ENCODE measurements at regions not wholly inside any gene's neighbourhood (a gene's known extent, or its start where the extent isn't known, plus 50 kb on each side); places are given as distances from the start of the nearest gene placed in this dataset.
"Not testable (repeated sequence)": the region's sequence is repeated elsewhere in the genome, so short reads cannot be mapped to it uniquely, and the experiment has no call there.

- Mint-ChIP-seq H3K27me3 (no peaks in the 10 kb centered on the region), H3K9me3 (peaks cover 15% of the 10 kb centered on the region), H3K4me3 (no peak overlapping the region), H3K27ac (no peak overlapping the region), H3K4me1 (ENCODE audit: low read depth) (no peaks in the 10 kb centered on the region), H3K36me3 (no peaks in the 10 kb centered on the region)
- no peak for DNase-seq
- ChIA-PET CTCF (no interaction called here), POLR2A (no interaction called here)
- intact Hi-C loops (cut with micrococcal nuclease): no loop called here
Measured at GRCh38 chr11:42344204-42344792, 884.8 kb upstream of the LRRC4C start.

- CTCF ChIA-PET: no interaction called here
- intact Hi-C loops (cut with micrococcal nuclease): no loop called here
Measured at GRCh38 chr11:42345933-42346332, 886.5 kb upstream of the LRRC4C start.

DNA sequence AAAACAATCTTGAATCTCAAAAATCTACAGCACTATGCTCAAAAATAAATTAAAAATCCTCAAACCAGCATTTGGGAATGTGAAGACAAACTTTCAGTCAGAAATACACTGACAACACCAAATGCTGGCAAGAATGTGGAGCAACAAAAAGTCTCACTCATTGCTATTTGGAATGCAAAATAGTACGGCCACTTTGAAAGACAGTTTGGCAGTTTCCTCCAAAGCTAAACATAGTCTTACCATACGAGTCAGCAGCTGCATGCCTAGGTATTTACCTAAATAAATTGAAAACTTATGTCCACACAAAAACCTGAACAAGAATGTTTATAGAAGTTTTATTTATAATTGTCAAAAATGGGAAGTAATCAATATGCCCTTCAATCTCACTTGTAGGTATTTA lies 904.2 kb upstream of the LRRC4C start:
- POLR2A ChIA-PET: no interaction called here
- Mint-ChIP-seq H3K4me1 (ENCODE audit: low read depth) (no peaks in the 10 kb centered on the region), H3K27ac (no peak overlapping the region), H3K27me3 (no peaks in the 10 kb centered on the region), H3K36me3 (no peaks in the 10 kb centered on the region), H3K9me3 (peaks cover 35% of the 10 kb centered on the region), H3K4me3 (no peak overlapping the region)
- CTCF ChIA-PET: no interaction called here
- DNase-seq: no peak
- intact Hi-C loops (cut with micrococcal nuclease): no loop called here

More at GRCh38 chr11:42345933-42346332, 886.5 kb upstream of the LRRC4C start:
- no peak for DNase-seq
- H3K27me3 Mint-ChIP-seq: no peaks in the 10 kb centered on the region
- POLR2A ChIA-PET: no interaction called here
- peaks cover 20% of the 10 kb centered on the region for H3K9me3 Mint-ChIP-seq
- no peak overlapping the region for H3K4me3 Mint-ChIP-seq
- H3K27ac Mint-ChIP-seq: no peak overlapping the region
- no peaks in the 10 kb centered on the region for H3K36me3 Mint-ChIP-seq
- no peaks in the 10 kb centered on the region for H3K4me1 Mint-ChIP-seq (ENCODE audit: low read depth)

DNA sequence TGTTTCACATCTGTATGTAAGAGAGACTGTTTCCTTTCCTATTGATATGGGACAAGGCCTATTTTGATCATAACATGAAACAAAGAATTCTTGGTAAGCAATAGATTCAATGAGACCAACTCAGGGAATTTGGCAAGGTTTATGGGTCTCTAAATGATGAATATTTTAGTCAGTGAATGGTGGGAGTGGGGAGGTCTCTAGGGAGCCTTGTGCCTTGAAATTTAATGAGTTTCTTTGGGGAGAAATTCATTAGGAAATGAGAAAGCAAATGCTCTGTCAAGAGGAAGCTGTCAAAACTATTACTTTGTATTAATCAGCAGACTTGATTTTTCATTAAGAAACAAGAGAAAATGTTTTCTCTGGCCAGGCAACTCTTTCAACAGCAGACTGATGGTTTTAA lies 921.7 kb upstream of the API5 start:
- ChIA-PET POLR2A (no interaction called here), CTCF (no interaction called here)
- Mint-ChIP-seq H3K27ac (no peak overlapping the region), H3K36me3 (no peaks in the 10 kb centered on the region), H3K9me3 (peaks cover 26% of the 10 kb centered on the region), H3K4me3 (no peak overlapping the region), H3K27me3 (no peaks in the 10 kb centered on the region), H3K4me1 (ENCODE audit: low read depth) (no peaks in the 10 kb centered on the region)
- intact Hi-C loops (cut with micrococcal nuclease): no loop called here
- no peak for DNase-seq

GRCh38 chr11:42397483-42397882 lies 914.3 kb upstream of the API5 start:
- no peaks in the 10 kb centered on the region for H3K27me3 Mint-ChIP-seq
- ChIA-PET CTCF (no interaction called here), POLR2A (no interaction called here)
- no peak for DNase-seq
- no peak overlapping the region for H3K4me3 Mint-ChIP-seq
- intact Hi-C loops (cut with micrococcal nuclease): no loop called here
- H3K9me3 Mint-ChIP-seq: peaks cover 25% of the 10 kb centered on the region
- no peak overlapping the region for H3K27ac Mint-ChIP-seq
- H3K36me3 Mint-ChIP-seq: no peaks in the 10 kb centered on the region
- H3K4me1 Mint-ChIP-seq (ENCODE audit: low read depth): no peaks in the 10 kb centered on the region

- no peak for DNase-seq
- Mint-ChIP-seq H3K9me3 (peaks cover 18% of the 10 kb centered on the region), H3K27me3 (no peaks in the 10 kb centered on the region), H3K4me1 (ENCODE audit: low read depth) (no peaks in the 10 kb centered on the region), H3K27ac (no peak overlapping the region), H3K36me3 (no peaks in the 10 kb centered on the region), H3K4me3 (no peak overlapping the region)
- POLR2A ChIA-PET: no interaction called here
- CTCF ChIA-PET: no interaction called here
- intact Hi-C loops (cut with micrococcal nuclease): no loop called here
Measured at GRCh38 chr11:42407341-42407740, 904.5 kb upstream of the API5 start.

DNA sequence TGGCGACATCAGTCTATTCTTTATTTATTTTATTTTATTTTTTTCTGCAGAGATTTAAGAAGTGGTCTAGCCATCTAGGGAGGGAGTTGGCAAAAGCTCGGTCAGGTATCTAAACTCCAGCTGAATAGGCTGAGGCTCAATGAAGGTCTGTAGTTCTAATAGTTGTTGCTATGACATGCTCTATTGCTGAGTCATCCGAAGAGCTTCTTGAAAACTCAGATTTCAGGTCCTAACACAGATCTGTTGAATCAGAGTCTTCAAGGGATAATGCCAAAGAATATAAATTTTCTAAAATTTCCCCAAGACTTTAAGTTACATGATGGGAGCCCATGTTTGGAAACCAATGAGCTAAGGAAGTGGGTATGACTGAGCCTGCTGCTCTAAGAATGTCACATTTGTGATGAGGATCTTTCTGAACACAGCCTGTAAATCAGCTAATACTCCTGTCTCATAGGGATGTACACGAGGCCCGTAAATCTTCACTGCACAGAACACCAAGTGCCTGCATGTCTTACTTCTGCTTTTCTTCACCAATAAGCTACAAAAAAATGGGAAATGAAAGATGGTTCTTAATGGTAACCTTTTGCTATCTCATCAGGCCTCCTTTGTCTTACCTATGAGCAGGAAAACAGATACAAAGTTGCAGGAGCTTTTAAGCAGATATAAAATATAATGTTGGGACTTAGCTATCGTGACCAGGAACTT lies 901.4 kb upstream of the API5 start:
- Mint-ChIP-seq H3K27ac (no peak overlapping the region), H3K4me3 (no peak overlapping the region), H3K36me3 (no peaks in the 10 kb centered on the region), H3K27me3 (no peaks in the 10 kb centered on the region), H3K4me1 (ENCODE audit: low read depth) (no peaks in the 10 kb centered on the region), H3K9me3 (peaks cover 10% of the 10 kb centered on the region)
- intact Hi-C loops (cut with micrococcal nuclease): no loop called here
- POLR2A ChIA-PET: no interaction called here
- no peak for DNase-seq
- CTCF ChIA-PET: no interaction called here

DNA sequence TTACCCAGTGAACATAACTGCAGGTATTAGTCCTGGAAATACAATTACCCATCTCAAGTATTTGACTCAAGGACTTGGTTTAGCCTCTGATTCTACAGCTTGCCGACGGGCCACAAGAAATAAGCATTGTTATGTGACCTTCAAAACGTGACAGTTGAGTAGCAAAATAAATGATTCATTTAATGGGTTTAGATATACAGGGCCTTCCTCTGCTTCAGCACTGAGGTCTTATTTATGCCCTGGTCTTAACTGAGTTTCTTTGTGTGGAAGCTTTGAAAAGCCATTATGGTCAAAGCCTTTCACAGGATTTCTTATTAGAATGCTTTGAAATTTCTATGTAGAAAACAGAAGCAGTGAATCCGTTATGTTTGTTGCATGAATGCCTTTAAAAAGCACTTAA lies 899.2 kb upstream of the API5 start:
- Mint-ChIP-seq H3K4me3 (no peak overlapping the region), H3K36me3 (no peaks in the 10 kb centered on the region), H3K27me3 (no peaks in the 10 kb centered on the region), H3K27ac (no peak overlapping the region), H3K4me1 (ENCODE audit: low read depth) (no peaks in the 10 kb centered on the region), H3K9me3 (peaks cover 5% of the 10 kb centered on the region)
- ChIA-PET POLR2A (no interaction called here), CTCF (interaction anchor here (0.7 kb wide), 1 partner anchor 866 kb away, joined by 3 read pairs; no protein-coding TSS in a partner anchor)
- intact Hi-C loops (cut with micrococcal nuclease): no loop called here
- no peak for DNase-seq

DNA sequence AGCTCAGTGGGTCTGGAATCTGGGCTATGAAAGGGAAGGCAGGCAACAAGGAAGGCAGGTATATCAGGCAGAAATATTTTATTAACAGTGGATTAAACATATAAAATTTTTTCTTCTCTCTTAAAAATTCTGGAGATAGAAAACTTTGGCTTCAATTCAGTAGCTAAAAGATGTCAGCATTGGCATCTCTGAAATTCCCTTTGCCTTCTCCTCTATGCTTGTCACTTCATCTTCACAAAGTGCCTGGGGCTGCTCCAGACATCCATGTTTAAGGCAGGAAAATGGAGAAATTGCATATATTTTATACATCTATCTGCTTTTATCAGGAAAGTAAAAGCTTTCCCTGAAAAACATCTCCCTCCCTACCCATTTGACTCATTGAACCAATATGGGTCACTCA lies 894.1 kb upstream of the API5 start:
- no peaks in the 10 kb centered on the region for H3K27me3 Mint-ChIP-seq
- H3K36me3 Mint-ChIP-seq: no peaks in the 10 kb centered on the region
- POLR2A ChIA-PET: no interaction called here
- DNase-seq: no peak
- peaks cover 3% of the 10 kb centered on the region for H3K9me3 Mint-ChIP-seq
- CTCF ChIA-PET: no interaction called here
- H3K4me1 Mint-ChIP-seq (ENCODE audit: low read depth): no peaks in the 10 kb centered on the region
- no peak overlapping the region for H3K4me3 Mint-ChIP-seq
- H3K27ac Mint-ChIP-seq: no peak overlapping the region
- intact Hi-C loops (cut with micrococcal nuclease): no loop called here

DNA sequence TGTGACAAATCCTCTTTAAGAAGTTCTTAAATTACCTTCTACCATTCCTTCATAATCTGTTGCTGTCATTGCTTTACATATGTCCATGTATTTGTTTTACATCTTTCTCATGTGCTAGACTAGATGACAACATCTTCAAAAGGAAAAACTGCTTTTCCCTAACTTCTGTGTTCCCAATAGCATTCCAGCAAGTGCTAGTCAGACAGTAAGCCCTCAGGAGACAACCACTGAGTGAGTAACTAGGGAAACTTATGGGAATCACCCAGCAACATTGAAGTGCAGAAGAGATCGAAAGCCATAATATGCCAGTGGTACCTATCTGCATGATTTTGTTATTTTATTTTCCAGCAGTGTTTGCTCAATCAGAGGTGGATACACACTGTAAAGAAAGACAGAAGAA lies 889.7 kb upstream of the API5 start:
- no peak for DNase-seq
- H3K4me3 Mint-ChIP-seq: no peak overlapping the region
- peaks cover 2% of the 10 kb centered on the region for H3K9me3 Mint-ChIP-seq
- H3K27ac Mint-ChIP-seq: no peak overlapping the region
- no peaks in the 10 kb centered on the region for H3K27me3 Mint-ChIP-seq
- ChIA-PET CTCF (no interaction called here), POLR2A (no interaction called here)
- H3K36me3 Mint-ChIP-seq: no peaks in the 10 kb centered on the region
- intact Hi-C loops (cut with micrococcal nuclease): no loop called here
- H3K4me1 Mint-ChIP-seq (ENCODE audit: low read depth): no peaks in the 10 kb centered on the region

DNA sequence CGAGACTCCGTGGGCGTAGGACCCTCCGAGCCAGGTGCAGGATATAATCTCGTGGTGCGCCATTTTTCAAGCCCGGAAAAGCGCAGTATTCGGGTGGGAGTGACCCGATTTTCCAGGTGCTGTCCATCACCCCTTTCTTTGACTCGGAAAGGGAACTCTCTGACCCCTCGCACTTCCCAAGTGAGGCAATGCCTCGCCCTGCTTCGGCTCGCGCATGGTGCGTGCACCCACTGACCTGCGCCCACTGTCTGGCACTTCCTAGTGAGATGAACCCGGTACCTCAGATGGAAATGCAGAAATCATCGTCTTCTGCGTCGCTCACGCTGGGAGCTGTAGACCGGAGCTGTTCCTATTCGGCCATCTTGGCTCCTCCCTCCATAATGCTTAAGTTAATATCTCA lies 876.9 kb upstream of the API5 start:
- POLR2A ChIA-PET; CTCF ChIA-PET; H3K27ac Mint-ChIP-seq; H3K4me3 Mint-ChIP-seq; H3K4me1 Mint-ChIP-seq (ENCODE audit: low read depth); H3K27me3 Mint-ChIP-seq; DNase-seq; intact Hi-C loops (cut with micrococcal nuclease); H3K36me3 Mint-ChIP-seq: not testable (repeated sequence)
- H3K9me3 Mint-ChIP-seq: peaks cover 15% of the 10 kb centered on the region

DNA sequence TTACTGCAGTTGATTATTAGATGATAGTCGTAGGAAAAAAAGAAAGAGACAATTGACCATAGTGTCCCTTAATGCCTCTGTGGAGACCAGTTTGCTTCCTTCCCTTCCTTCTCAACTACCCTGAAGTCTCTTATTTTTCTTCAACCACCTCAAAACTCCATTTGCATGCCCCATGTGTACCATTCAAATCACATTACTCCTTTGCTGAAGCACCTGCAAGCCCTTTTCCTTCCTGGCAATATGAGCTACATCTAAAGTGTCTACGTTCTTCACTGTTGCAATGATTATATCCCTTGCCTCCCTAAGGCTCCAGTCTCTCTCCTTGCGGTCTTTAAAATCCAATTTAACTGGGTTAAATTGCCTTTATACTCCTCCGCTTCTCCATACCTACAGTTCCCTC lies 867.4 kb upstream of the API5 start:
- ChIA-PET POLR2A (no interaction called here), CTCF (no interaction called here)
- Mint-ChIP-seq H3K9me3 (peaks cover 21% of the 10 kb centered on the region), H3K4me3 (no peak overlapping the region), H3K4me1 (ENCODE audit: low read depth) (no peaks in the 10 kb centered on the region), H3K27me3 (no peaks in the 10 kb centered on the region), H3K27ac (no peak overlapping the region), H3K36me3 (no peaks in the 10 kb centered on the region)
- intact Hi-C loops (cut with micrococcal nuclease): no loop called here
- DNase-seq: no peak

DNA sequence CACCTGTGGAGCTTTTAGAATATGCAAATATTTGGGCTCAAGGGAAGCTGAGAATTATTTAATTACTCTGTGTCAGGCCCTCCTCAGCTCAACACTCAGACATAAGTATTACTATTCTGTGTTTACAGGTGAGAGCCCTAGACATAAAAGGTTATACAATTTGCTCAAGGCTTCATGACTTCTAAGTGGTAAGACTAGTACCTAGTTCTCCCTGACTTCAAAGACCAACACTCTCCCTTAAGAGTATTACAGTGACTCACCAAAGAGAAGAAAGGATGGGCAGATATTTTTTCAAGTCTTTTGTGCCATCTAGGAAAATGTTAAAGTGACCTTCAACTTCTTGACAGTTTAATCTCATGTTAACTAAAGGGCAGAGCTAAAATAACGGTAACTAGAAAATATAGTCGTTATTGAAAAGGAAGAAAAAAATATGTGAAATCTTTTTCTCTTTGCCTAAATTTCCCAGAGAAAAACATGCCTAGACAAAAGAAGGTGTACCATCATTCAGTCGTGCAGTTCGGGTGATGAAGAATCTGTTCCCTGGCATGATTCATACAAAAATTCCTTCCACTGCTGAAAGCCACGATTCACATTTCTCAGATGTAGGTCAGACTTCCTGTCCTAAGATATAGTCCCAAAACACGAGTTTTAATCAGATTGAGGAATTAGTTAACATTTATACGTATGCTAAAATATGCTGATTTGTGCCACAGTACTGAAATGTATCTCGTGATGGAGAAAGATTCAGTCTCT lies 849.1 kb upstream of the API5 start:
- no peak for DNase-seq
- Mint-ChIP-seq H3K36me3 (no peaks in the 10 kb centered on the region), H3K4me1 (ENCODE audit: low read depth) (no peaks in the 10 kb centered on the region), H3K27me3 (no peaks in the 10 kb centered on the region), H3K9me3 (peaks cover 12% of the 10 kb centered on the region), H3K4me3 (no peak overlapping the region), H3K27ac (no peak overlapping the region)
- CTCF ChIA-PET: no interaction called here
- POLR2A ChIA-PET: no interaction called here
- intact Hi-C loops (cut with micrococcal nuclease): no loop called here

All from activated CD4-positive, alpha-beta memory T cell treated with anti-CD3 and anti-CD28 coated beads for 36 hours (primary cell).